Mesendoderm (in vitro differentiated cells): ENCODE measurements at regions not wholly inside any gene's neighbourhood (a gene's known extent, or its start where the extent isn't known, plus 50 kb on each side); places are given as distances from the start of the nearest gene placed in this dataset.
A peak's percentile ranks its signal among the peaks of the same experiment; 100 is the strongest.
"Not testable (repeated sequence)": the region's sequence is repeated elsewhere in the genome, so short reads cannot be mapped to it uniquely, and the experiment has no call there.

Source experiments
- DNase-seq: peaks from one replicate; pipeline ENCODE4 v3.0.0; 2013
- H2AK5ac ChIP-seq: 2 replicates; pipeline ENCODE4 v1.6.1; 2013; ENCODE audit warnings: low read length, inconsistent platforms
- H2BK120ac ChIP-seq: 2 replicates; pipeline ENCODE4 v1.6.1; 2013; ENCODE audit warnings: low read depth, mild to moderate bottlenecking, low read length, moderate library complexity, mixed read lengths
- H2BK15ac ChIP-seq: replicated peaks from 2 replicates; pipeline ENCODE4 v1.6.1; 2013; ENCODE audit warnings: low read depth, mild to moderate bottlenecking, moderate library complexity
- H2BK5ac ChIP-seq: 2 replicates; pipeline ENCODE4 v1.6.1; 2013; ENCODE audit warnings: low read length, inconsistent platforms
- H3K18ac ChIP-seq: 2 replicates; pipeline ENCODE4 v1.6.1; 2013; ENCODE audit warnings: mild to moderate bottlenecking, low read length, mixed read lengths
- H3K23ac ChIP-seq: one replicate; pipeline ENCODE4 v1.6.1; 2013; ENCODE audit warnings: low read length
- H3K27ac ChIP-seq: 2 replicates; pipeline ENCODE4 v1.5.1; 2013; ENCODE audit warnings: low read depth, mild to moderate bottlenecking, inconsistent platforms, low read length, moderate library complexity
- H3K27me3 ChIP-seq: 2 replicates; pipeline ENCODE4 v1.6.1; 2013; ENCODE audit warnings: low read length, control low read depth, mild to moderate bottlenecking, inconsistent platforms; ENCODE audit not compliant: insufficient read depth, poor library complexity
- H3K36me3 ChIP-seq: 2 replicates; pipeline ENCODE4 v1.6.1; 2013; ENCODE audit warnings: low read length, inconsistent platforms; ENCODE audit not compliant: control insufficient read depth, insufficient read depth
- H3K4ac ChIP-seq: one replicate; pipeline ENCODE4 v1.6.1; 2013; ENCODE audit warnings: low read depth, mild to moderate bottlenecking, low read length, moderate library complexity
- H3K4me1 ChIP-seq: 2 replicates; pipeline ENCODE4 v1.6.1; 2013; ENCODE audit warnings: low read depth, low read length, inconsistent platforms; ENCODE audit not compliant: control insufficient read depth
- H3K4me2 ChIP-seq: 2 replicates; pipeline ENCODE4 v1.6.1; 2013; ENCODE audit warnings: low read length
- H3K4me3 ChIP-seq: 2 replicates; pipeline ENCODE4 v1.5.1; 2013; ENCODE audit warnings: mild to moderate bottlenecking, low read length
- H3K56ac ChIP-seq: one replicate; pipeline ENCODE4 v1.6.1; 2013; ENCODE audit warnings: low read length
- H3K79me1 ChIP-seq: 2 replicates; pipeline ENCODE4 v1.6.1; 2013; ENCODE audit warnings: low read length, inconsistent platforms
- H3K79me2 ChIP-seq: 2 replicates; pipeline ENCODE4 v1.6.1; 2013; ENCODE audit warnings: mild to moderate bottlenecking, low read length; ENCODE audit not compliant: control insufficient read depth, insufficient read depth
- H3K9ac ChIP-seq: 2 replicates; pipeline ENCODE4 v1.6.1; 2013; ENCODE audit warnings: low read length, inconsistent platforms
- H4K5ac ChIP-seq: one replicate; pipeline ENCODE4 v1.6.1; 2013; ENCODE audit warnings: low read length
- H4K8ac ChIP-seq: one replicate; pipeline ENCODE4 v1.6.1; 2013; ENCODE audit warnings: low read depth, mild to moderate bottlenecking, control low read depth, low read length, moderate library complexity
- WGBS: extraction: QIAGEN DNeasy Blood & Tissue Kit; methylation state at CpG from one replicate; pipeline ENCODE4 v1.1.7; 2013; ENCODE audit warnings: low lambda C conversion rate, missing lambda C conversion rate; ENCODE audit not compliant: insufficient coverage; ENCODE audit errors: extremely low coverage; 5-methylcytosine and 5-hydroxymethylcytosine counted together

DNA sequence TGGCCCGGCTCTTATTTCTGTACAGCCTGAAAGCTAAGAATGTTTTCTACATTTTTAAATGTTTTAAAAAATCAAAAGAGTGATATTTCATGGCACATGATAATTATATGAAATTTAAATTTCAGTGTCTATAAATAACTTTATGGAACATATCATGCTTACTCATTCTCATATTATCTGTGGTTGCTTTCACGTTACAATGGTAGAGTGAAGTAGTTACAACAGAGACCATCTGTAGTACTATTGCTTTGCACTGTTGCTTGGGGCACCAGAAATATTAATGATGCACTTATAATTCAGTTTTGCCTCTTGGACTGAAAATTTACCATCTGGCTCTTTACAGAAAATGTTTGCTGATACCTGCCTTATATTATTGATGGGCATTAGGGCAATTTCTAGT is 481.6 kb downstream of the PLPP3 start:
- H3K23ac ChIP-seq: no peak overlapping the region
- H2BK15ac ChIP-seq: no peak overlapping the region
- H3K36me3 ChIP-seq: no peaks in the 10 kb centered on the region
- H3K4ac ChIP-seq: no peak overlapping the region
- no peak overlapping the region for H2BK5ac ChIP-seq
- H3K4me1 ChIP-seq: no peaks in the 10 kb centered on the region
- no peak overlapping the region for H2BK120ac ChIP-seq
- no peak overlapping the region for H4K5ac ChIP-seq
- H3K27me3 ChIP-seq: no peaks in the 10 kb centered on the region
- H3K79me2 ChIP-seq: no peaks in the 10 kb centered on the region
- H3K18ac ChIP-seq: no peak overlapping the region
- H3K9ac ChIP-seq: no peak overlapping the region
- no peak overlapping the region for H2AK5ac ChIP-seq
- no peak overlapping the region for H3K27ac ChIP-seq
- H3K79me1 ChIP-seq: no peaks in the 10 kb centered on the region
- no peak overlapping the region for H4K8ac ChIP-seq
- H3K4me3 ChIP-seq: no peak overlapping the region
- WGBS: no CpG with 5 or more reads among the region's 2 CpGs
- no peak for DNase-seq
- no peak overlapping the region for H3K56ac ChIP-seq
- H3K4me2 ChIP-seq: no peak overlapping the region

DNA sequence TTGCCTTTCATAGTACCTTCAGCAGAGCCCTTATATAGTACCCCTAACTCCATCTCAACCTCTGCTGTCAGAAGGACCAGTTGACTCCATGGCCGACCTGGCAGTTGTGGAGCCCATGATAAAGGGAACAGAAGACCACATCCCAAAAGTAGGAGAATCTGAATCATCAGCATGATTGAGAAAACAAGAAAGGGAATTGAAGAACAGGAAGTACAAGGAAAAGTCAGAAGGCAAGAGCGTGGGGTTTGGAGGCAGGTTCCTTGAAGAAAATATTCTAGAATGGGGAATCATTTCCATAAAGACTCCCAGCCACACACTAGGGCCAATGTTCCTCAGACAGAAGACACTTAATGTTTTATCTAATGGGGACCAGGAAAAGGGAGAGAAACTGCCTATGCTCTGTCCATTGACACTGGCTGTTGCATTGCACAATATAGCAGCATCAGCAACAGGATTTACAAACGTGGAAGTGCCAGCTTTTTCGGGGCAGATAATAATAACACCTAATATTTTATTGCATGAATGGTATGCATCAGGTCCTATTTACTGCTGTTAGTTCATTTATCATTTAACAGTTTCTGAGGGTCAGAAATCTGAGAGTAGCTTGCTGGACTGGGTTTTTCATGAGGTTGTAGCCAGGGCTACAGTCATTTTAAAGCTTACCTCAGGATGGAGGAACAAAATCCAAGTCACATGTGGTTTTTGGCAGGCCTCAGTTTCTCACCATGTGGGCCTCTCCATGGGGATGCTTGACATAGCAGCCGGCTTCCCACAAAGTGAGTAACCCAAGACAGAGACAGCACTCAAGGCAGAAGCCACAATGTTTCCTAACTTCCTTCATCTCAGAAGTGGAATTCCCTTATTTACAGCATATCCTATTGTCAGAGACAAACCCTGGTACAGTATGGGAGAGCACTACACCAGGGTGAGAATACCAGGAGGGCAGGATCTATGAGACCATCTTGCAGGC is 483.4 kb downstream of the PLPP3 start:
- no peak overlapping the region for H2AK5ac ChIP-seq
- H2BK15ac ChIP-seq: no peak overlapping the region
- H3K79me2 ChIP-seq: no peaks in the 10 kb centered on the region
- no peak overlapping the region for H3K18ac ChIP-seq
- no peak overlapping the region for H3K9ac ChIP-seq
- no peak overlapping the region for H4K8ac ChIP-seq
- no peak overlapping the region for H3K27ac ChIP-seq
- no peaks in the 10 kb centered on the region for H3K27me3 ChIP-seq
- no peaks in the 10 kb centered on the region for H3K36me3 ChIP-seq
- no peak overlapping the region for H3K4ac ChIP-seq
- H3K4me1 ChIP-seq: no peaks in the 10 kb centered on the region
- H3K79me1 ChIP-seq: no peaks in the 10 kb centered on the region
- no peak overlapping the region for H4K5ac ChIP-seq
- no CpG with 5 or more reads among the region's 5 CpGs for WGBS
- H2BK5ac ChIP-seq: no peak overlapping the region
- no peak overlapping the region for H3K56ac ChIP-seq
- DNase-seq: no peak
- no peak overlapping the region for H3K4me2 ChIP-seq
- no peak overlapping the region for H2BK120ac ChIP-seq
- no peak overlapping the region for H3K4me3 ChIP-seq
- H3K23ac ChIP-seq: no peak overlapping the region

DNA sequence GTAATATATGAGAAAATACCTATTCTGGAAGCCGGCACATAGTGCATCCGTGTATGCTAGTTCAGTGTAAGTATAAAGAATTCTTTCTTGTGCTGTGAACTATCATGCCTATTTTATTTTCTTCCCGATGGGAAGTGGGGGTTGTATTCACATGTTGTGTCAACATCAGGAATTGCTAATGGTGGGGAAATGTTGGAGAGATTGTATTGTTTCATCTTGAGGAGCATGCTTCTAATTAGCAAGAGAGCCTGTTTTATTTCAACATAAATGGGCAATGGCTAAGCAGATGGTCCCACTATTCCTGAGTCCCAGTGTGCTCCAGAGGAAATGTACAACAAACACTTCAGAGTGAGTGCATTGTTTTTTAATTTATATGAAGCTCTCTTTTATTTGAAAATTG is 485.2 kb downstream of the PLPP3 start:
- no peak overlapping the region for H4K8ac ChIP-seq
- no peak overlapping the region for H2BK15ac ChIP-seq
- H3K9ac ChIP-seq: no peak overlapping the region
- no peak overlapping the region for H3K56ac ChIP-seq
- no peak overlapping the region for H3K4me3 ChIP-seq
- H2BK120ac ChIP-seq: no peak overlapping the region
- no peak for DNase-seq
- H3K4me1 ChIP-seq: no peaks in the 10 kb centered on the region
- H3K4ac ChIP-seq: no peak overlapping the region
- H3K4me2 ChIP-seq: no peak overlapping the region
- H3K27me3 ChIP-seq: no peaks in the 10 kb centered on the region
- H3K79me2 ChIP-seq: no peaks in the 10 kb centered on the region
- no peak overlapping the region for H2AK5ac ChIP-seq
- H3K23ac ChIP-seq: no peak overlapping the region
- H4K5ac ChIP-seq: no peak overlapping the region
- H2BK5ac ChIP-seq: no peak overlapping the region
- no peak overlapping the region for H3K27ac ChIP-seq
- H3K18ac ChIP-seq: no peak overlapping the region
- H3K79me1 ChIP-seq: no peaks in the 10 kb centered on the region
- WGBS: no CpG with 5 or more reads among the region's 3 CpGs
- H3K36me3 ChIP-seq: no peaks in the 10 kb centered on the region

DNA sequence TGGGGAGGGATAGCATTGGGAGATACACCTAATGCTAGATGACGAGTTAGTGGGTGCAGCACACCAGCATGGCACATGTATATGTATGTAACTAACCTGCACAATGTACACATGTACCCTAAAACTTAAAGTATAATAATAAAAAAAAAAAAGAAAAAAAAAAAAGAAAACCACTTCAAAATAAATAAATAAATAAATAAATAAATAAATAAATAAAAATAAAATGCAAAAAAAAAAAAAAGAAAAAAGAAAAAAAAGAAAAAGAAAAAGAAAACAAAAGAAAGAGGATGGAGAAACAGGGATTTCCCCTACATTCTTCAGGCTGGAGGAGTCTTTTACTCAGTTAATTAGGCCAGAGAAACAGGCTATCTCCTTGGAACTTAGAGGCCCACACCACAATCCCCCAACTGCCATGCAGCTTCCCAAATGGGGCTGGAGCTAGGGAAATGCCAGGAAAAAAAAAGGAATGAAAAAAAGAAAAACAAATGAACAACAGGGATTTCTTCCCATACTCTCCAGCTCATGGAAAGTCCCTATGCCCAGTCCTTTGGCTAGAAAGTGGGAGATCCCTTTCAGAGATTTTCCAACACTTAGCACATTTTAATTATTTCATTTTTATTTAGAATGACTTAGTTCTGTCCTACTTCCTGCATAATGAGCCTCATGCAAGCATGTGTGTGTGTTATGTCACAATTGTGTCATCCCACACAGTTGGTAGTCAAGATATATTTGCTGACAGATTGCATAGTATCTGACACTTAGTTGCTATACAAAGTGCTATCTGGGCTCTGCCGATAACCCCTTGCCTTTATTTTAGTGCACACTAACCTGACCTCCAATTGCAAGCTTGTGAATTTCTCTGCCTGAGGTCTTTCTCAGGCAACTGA is 486.4 kb downstream of the PLPP3 start:
- no peak overlapping the region for H3K9ac ChIP-seq
- H4K5ac ChIP-seq: no peak overlapping the region
- H3K4ac ChIP-seq: no peak overlapping the region
- H4K8ac ChIP-seq: no peak overlapping the region
- DNase-seq: peak; percentile 1
- no peaks in the 10 kb centered on the region for H3K4me1 ChIP-seq
- no peak overlapping the region for H3K4me3 ChIP-seq
- no peaks in the 10 kb centered on the region for H3K27me3 ChIP-seq
- H2BK120ac ChIP-seq: peak overlapping the region; percentile 28
- H3K18ac ChIP-seq: no peak overlapping the region
- no peak overlapping the region for H3K4me2 ChIP-seq
- H2AK5ac ChIP-seq: no peak overlapping the region
- no peak overlapping the region for H3K27ac ChIP-seq
- no peak overlapping the region for H2BK15ac ChIP-seq
- H3K36me3 ChIP-seq: no peaks in the 10 kb centered on the region
- no peak overlapping the region for H3K23ac ChIP-seq
- no peak overlapping the region for H2BK5ac ChIP-seq
- H3K79me2 ChIP-seq: no peaks in the 10 kb centered on the region
- no peak overlapping the region for H3K56ac ChIP-seq
- no peaks in the 10 kb centered on the region for H3K79me1 ChIP-seq
- WGBS: no CpG with 5 or more reads among the region's 2 CpGs

DNA sequence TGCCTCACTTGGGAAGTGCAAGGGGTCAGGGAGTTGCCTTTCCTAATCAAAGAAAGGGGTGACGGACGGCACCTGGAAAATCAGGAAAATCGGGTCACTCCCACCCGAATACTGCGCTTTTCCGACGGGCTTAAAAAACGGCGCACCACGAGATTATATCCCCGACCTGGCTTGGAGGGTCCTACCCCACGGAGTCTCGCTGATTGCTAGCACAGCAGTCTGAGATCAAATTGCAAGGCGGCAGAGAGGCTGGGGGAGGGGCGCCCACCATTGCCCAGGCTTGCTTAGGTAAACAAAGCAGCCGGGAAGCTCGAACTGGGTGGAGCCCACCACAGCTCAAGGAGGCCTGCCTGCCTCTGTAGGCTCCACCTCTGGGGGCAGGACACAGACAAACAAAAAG is 489.5 kb downstream of the PLPP3 start:
- not testable (repeated sequence) for H3K4me3 ChIP-seq, H3K23ac ChIP-seq, H3K4ac ChIP-seq, H2AK5ac ChIP-seq, H4K8ac ChIP-seq, H2BK120ac ChIP-seq, H3K4me2 ChIP-seq, H3K4me1 ChIP-seq, H4K5ac ChIP-seq, H3K9ac ChIP-seq, H3K27ac ChIP-seq, H3K36me3 ChIP-seq, H2BK5ac ChIP-seq, H3K79me2 ChIP-seq, DNase-seq, H3K79me1 ChIP-seq, H3K27me3 ChIP-seq, H3K18ac ChIP-seq, H2BK15ac ChIP-seq, H3K56ac ChIP-seq
- no CpG with 5 or more reads among the region's 17 CpGs for WGBS
